ENCODE measurements at regions not wholly inside any gene's neighbourhood (a gene's known extent, or its start where the extent isn't known, plus 50 kb on each side); places are given as distances from the start of the nearest gene placed in this dataset.

DNA sequence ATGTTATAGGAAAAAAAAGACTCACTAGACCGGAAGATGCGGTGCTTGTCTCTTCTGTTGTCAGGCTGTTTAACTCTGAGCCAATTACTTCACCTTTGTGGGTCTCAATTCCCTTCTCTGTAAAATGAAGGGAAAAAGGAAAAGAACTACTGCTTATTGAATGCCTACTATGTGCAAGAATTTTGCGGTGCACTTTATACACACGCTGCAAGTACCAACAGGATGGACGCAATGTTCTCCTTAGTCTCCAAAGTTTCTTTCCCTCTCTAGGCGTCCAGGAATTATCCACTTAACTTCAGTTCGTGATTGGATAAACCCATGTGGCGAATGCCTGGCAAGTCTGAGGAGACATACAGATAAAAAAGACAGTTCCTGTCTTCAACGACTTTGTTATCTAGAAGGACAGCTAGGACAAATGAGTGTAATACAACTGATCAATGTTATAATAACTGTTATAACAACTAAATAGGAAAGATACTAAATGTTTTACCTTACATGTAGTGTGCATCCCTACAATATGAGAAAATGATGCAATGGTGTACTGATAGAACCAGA lies 69.0 kb upstream of the JARID2 start:
- WGBS (ENCODE audit: low lambda C conversion rate) = 65% methylated on average over 9 of the region's 9 CpGs
- no peak overlapping the region for H3K4me2 ChIP-seq (ENCODE audit: low read depth, low read length)
- H3K4me1 ChIP-seq (ENCODE audit: insufficient read depth, low read length) = no peaks in the 10 kb centered on the region; the same call in 1 of the 2 replicates
- no peak overlapping the region for H3K4me3 ChIP-seq (replicated peaks in 1 of 3; ENCODE audit: insufficient read depth in 1 of 3, low read depth in 2 of 3, low read length in 3 of 3)
- H3K9me3 ChIP-seq (ENCODE audit: low read length) = no peaks in the 10 kb centered on the region
- no peaks in the 10 kb centered on the region for H3K79me2 ChIP-seq (ENCODE audit: insufficient read depth, low read length)
- intact Hi-C loops (cut with micrococcal nuclease; ENCODE audit: unreplicated experiment) = no loop called here
- ChIA-PET CTCF (ENCODE audit: low intra/inter-chr PET ratio, low total read pairs) (no interaction called here), POLR2A (no interaction called here)
- no peak overlapping the region for H2AFZ ChIP-seq (ENCODE audit: low read length)
- H3K27ac ChIP-seq (ENCODE audit: extremely low read length, insufficient read depth, low read length) = no peak overlapping the region
- ATAC-seq = no peak
- H3K27me3 ChIP-seq (ENCODE audit: control insufficient read depth in 1 of 2, insufficient read depth in 2 of 2, low read length in 2 of 2) = no peaks in the 10 kb centered on the region
- H3K36me3 ChIP-seq (replicated peaks in 1 of 2; ENCODE audit: control insufficient read depth in 1 of 2, insufficient read depth in 2 of 2, low read length in 2 of 2) = no peaks in the 10 kb centered on the region
- H3K9ac ChIP-seq (ENCODE audit: insufficient read depth, low read depth, low read length) = no peak overlapping the region
- BruUV-seq (replicated peaks) = no TSS peak
- in situ Hi-C loops (cut with HindIII; ENCODE audit: extremely low pct_ligation_motif_present, low pct_unique_long_range_greater_than_20kb) = no loop called here
- FAIRE-seq = no peak
- DNase-seq (ENCODE audit: low spot score) = no peak
- no peaks in the 10 kb centered on the region for H4K20me1 ChIP-seq (ENCODE audit: insufficient read depth, low read length)
- TF ChIP-seq SIX1 (CRISPR knock-in tag; IDR thresholded peaks at IDR 0.05; ENCODE audit: borderline replicate concordance) (no peak), ZNF44 (CRISPR knock-in tag; IDR thresholded peaks at IDR 0.05) (no peak), ZNF777 (CRISPR knock-in tag; IDR thresholded peaks at IDR 0.05) (no peak), BRD4 (CRISPR knock-in tag; IDR thresholded peaks at IDR 0.05) (no peak), SAFB2 (CRISPR knock-in tag; IDR thresholded peaks at IDR 0.05; ENCODE audit: borderline replicate concordance, low read depth) (no peak), ZNF724P (CRISPR knock-in tag; IDR thresholded peaks at IDR 0.05; ENCODE audit: borderline replicate concordance) (no peak), MED1 (CRISPR knock-in tag; IDR thresholded peaks at IDR 0.05) (no peak), ZNF563 (CRISPR knock-in tag; IDR thresholded peaks at IDR 0.05) (no peak), JARID2 (CRISPR knock-in tag; IDR thresholded peaks at IDR 0.05; ENCODE audit: insufficient replicate concordance) (no peak), CEBPB (IDR thresholded peaks at IDR 0.05; ENCODE audit: borderline replicate concordance, low read depth, low read length) (no peak)
- TF ChIP-seq, protein P1, sequence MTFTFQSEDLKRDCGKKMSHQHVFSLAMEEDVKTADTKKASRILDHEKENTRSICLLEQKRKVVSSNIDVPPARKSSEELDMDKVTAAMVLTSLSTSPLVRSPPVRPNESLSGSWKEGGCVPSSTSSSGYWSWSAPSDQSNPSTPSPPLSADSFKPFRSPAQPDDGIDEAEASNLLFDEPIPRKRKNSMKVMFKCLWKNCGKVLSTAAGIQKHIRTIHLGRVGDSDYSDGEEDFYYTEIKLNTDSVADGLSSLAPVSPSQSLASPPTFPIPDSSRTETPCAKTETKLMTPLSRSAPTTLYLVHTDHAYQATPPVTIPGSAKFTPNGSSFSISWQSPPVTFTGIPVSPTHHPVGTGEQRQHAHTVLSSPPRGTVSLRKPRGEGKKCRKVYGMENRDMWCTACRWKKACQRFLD (CRISPR knock-in tag; IDR thresholded peaks at IDR 0.05; ENCODE audit: borderline replicate concordance) = no peak
- TF ChIP-seq, protein P2, sequence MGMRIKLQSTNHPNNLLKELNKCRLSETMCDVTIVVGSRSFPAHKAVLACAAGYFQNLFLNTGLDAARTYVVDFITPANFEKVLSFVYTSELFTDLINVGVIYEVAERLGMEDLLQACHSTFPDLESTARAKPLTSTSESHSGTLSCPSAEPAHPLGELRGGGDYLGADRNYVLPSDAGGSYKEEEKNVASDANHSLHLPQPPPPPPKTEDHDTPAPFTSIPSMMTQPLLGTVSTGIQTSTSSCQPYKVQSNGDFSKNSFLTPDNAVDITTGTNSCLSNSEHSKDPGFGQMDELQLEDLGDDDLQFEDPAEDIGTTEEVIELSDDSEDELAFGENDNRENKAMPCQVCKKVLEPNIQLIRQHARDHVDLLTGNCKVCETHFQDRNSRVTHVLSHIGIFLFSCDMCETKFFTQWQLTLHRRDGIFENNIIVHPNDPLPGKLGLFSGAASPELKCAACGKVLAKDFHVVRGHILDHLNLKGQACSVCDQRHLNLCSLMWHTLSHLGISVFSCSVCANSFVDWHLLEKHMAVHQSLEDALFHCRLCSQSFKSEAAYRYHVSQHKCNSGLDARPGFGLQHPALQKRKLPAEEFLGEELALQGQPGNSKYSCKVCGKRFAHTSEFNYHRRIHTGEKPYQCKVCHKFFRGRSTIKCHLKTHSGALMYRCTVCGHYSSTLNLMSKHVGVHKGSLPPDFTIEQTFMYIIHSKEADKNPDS (CRISPR knock-in tag; IDR thresholded peaks at IDR 0.05) = no peak
- TF ChIP-seq, protein P3, sequence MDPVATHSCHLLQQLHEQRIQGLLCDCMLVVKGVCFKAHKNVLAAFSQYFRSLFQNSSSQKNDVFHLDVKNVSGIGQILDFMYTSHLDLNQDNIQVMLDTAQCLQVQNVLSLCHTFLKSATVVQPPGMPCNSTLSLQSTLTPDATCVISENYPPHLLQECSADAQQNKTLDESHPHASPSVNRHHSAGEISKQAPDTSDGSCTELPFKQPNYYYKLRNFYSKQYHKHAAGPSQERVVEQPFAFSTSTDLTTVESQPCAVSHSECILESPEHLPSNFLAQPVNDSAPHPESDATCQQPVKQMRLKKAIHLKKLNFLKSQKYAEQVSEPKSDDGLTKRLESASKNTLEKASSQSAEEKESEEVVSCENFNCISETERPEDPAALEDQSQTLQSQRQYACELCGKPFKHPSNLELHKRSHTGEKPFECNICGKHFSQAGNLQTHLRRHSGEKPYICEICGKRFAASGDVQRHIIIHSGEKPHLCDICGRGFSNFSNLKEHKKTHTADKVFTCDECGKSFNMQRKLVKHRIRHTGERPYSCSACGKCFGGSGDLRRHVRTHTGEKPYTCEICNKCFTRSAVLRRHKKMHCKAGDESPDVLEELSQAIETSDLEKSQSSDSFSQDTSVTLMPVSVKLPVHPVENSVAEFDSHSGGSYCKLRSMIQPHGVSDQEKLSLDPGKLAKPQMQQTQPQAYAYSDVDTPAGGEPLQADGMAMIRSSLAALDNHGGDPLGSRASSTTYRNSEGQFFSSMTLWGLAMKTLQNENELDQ (CRISPR knock-in tag; IDR thresholded peaks at IDR 0.05; ENCODE audit: borderline replicate concordance) = no peak
- TF ChIP-seq, protein P4, sequence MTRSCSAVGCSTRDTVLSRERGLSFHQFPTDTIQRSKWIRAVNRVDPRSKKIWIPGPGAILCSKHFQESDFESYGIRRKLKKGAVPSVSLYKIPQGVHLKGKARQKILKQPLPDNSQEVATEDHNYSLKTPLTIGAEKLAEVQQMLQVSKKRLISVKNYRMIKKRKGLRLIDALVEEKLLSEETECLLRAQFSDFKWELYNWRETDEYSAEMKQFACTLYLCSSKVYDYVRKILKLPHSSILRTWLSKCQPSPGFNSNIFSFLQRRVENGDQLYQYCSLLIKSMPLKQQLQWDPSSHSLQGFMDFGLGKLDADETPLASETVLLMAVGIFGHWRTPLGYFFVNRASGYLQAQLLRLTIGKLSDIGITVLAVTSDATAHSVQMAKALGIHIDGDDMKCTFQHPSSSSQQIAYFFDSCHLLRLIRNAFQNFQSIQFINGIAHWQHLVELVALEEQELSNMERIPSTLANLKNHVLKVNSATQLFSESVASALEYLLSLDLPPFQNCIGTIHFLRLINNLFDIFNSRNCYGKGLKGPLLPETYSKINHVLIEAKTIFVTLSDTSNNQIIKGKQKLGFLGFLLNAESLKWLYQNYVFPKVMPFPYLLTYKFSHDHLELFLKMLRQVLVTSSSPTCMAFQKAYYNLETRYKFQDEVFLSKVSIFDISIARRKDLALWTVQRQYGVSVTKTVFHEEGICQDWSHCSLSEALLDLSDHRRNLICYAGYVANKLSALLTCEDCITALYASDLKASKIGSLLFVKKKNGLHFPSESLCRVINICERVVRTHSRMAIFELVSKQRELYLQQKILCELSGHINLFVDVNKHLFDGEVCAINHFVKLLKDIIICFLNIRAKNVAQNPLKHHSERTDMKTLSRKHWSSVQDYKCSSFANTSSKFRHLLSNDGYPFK (CRISPR knock-in tag; IDR thresholded peaks at IDR 0.05; ENCODE audit: borderline replicate concordance) = no peak
- TF ChIP-seq, protein P5, sequence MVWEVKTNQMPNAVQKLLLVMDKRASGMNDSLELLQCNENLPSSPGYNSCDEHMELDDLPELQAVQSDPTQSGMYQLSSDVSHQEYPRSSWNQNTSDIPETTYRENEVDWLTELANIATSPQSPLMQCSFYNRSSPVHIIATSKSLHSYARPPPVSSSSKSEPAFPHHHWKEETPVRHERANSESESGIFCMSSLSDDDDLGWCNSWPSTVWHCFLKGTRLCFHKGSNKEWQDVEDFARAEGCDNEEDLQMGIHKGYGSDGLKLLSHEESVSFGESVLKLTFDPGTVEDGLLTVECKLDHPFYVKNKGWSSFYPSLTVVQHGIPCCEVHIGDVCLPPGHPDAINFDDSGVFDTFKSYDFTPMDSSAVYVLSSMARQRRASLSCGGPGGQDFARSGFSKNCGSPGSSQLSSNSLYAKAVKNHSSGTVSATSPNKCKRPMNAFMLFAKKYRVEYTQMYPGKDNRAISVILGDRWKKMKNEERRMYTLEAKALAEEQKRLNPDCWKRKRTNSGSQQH (CRISPR knock-in tag; IDR thresholded peaks at IDR 0.05; ENCODE audit: low read depth) = no peak

Data from HepG2 (cell line).